ENCODE measurements at regions not wholly inside any gene's neighbourhood (a gene's known extent, or its start where the extent isn't known, plus 50 kb on each side); places are given as distances from the start of the nearest gene placed in this dataset.
"Not testable (repeated sequence)": the region's sequence is repeated elsewhere in the genome, so short reads cannot be mapped to it uniquely, and the experiment has no call there.

- DNase-seq (ENCODE audit: low read depth in 4 of 4, low spot score in 3 of 4), result no peak
These were observed 235.0 kb downstream of the PTGER3 start for GRCh38 chr1:70812442-70813109.

- DNase-seq (ENCODE audit: low read depth in 4 of 4, low spot score in 3 of 4), result no peak
These were observed 229.2 kb downstream of the PTGER3 start for GRCh38 chr1:70818401-70818800.

GRCh38 chr1:70819231-70819630, 228.4 kb downstream of the PTGER3 start:
- no peak for DNase-seq (ENCODE audit: low read depth in 4 of 4, low spot score in 3 of 4)

- no peak for DNase-seq (ENCODE audit: low read depth in 4 of 4, low spot score in 3 of 4)
These were observed 227.8 kb downstream of the PTGER3 start for GRCh38 chr1:70819785-70820184.

GRCh38 chr1:70820396-70820795, 227.2 kb downstream of the PTGER3 start:
- DNase-seq (ENCODE audit: low read depth in 4 of 4, low spot score in 3 of 4), result no peak

- no peak for DNase-seq (ENCODE audit: low read depth in 4 of 4, low spot score in 3 of 4)
These were observed 226.6 kb downstream of the PTGER3 start for GRCh38 chr1:70820995-70821394.

GRCh38 chr1:70826428-70826827, 221.2 kb downstream of the PTGER3 start:
- DNase-seq (ENCODE audit: low read depth in 4 of 4, low spot score in 3 of 4), result no peak

GRCh38 chr1:70827030-70827429, 220.6 kb downstream of the PTGER3 start:
- no peak for DNase-seq (ENCODE audit: low read depth in 4 of 4, low spot score in 3 of 4)

- DNase-seq (ENCODE audit: low read depth in 4 of 4, low spot score in 3 of 4), result no peak
These were observed 219.4 kb downstream of the PTGER3 start for GRCh38 chr1:70828177-70828576.

GRCh38 chr1:70834365-70834764, 213.3 kb downstream of the PTGER3 start:
- DNase-seq (ENCODE audit: low read depth in 4 of 4, low spot score in 3 of 4), result not testable (repeated sequence)

- DNase-seq (ENCODE audit: low read depth in 4 of 4, low spot score in 3 of 4), result no peak
These were observed 211.2 kb downstream of the PTGER3 start for GRCh38 chr1:70836456-70836855.

GRCh38 chr1:70840260-70840953, 207.2 kb downstream of the PTGER3 start:
- no peak for DNase-seq (ENCODE audit: low read depth in 4 of 4, low spot score in 3 of 4)

GRCh38 chr1:70842562-70842961, 205.1 kb downstream of the PTGER3 start:
- DNase-seq (ENCODE audit: low read depth in 4 of 4, low spot score in 3 of 4), result no peak

GRCh38 chr1:70843452-70843851, 204.2 kb downstream of the PTGER3 start:
- DNase-seq (ENCODE audit: low read depth in 4 of 4, low spot score in 3 of 4), result no peak

- no peak for DNase-seq (ENCODE audit: low read depth in 4 of 4, low spot score in 3 of 4)
These were observed 200.6 kb downstream of the PTGER3 start for GRCh38 chr1:70847013-70847412.

- DNase-seq (ENCODE audit: low read depth in 4 of 4, low spot score in 3 of 4), result no peak
These were observed 192.4 kb downstream of the PTGER3 start for GRCh38 chr1:70855203-70855602.

GRCh38 chr1:70856201-70856600, 191.4 kb downstream of the PTGER3 start:
- no peak for DNase-seq (ENCODE audit: low read depth in 4 of 4, low spot score in 3 of 4)

- no peak for DNase-seq (ENCODE audit: low read depth in 4 of 4, low spot score in 3 of 4)
These were observed 184.4 kb downstream of the PTGER3 start for GRCh38 chr1:70863239-70863638.

- no peak for DNase-seq (ENCODE audit: low read depth in 4 of 4, low spot score in 3 of 4)
These were observed 183.3 kb downstream of the PTGER3 start for GRCh38 chr1:70864302-70864701.

GRCh38 chr1:70866542-70867264, 180.9 kb downstream of the PTGER3 start:
- no peak for DNase-seq (ENCODE audit: low read depth in 4 of 4, low spot score in 3 of 4)

- DNase-seq (ENCODE audit: low read depth in 4 of 4, low spot score in 3 of 4), result no peak
These were observed 175.8 kb downstream of the PTGER3 start for GRCh38 chr1:70871790-70872189.

GRCh38 chr1:70874063-70874462, 173.6 kb downstream of the PTGER3 start:
- DNase-seq (ENCODE audit: low read depth in 4 of 4, low spot score in 3 of 4), result no peak
